ENCODE measurements at regions not wholly inside any gene's neighbourhood (a gene's known extent, or its start where the extent isn't known, plus 50 kb on each side); places are given as distances from the start of the nearest gene placed in this dataset.

- TF ChIP-seq EZH2 (IDR thresholded peaks at IDR 0.05; ENCODE audit: insufficient read depth, poor library complexity, severe bottlenecking) (no peak), EZH2phosphoT487 (IDR thresholded peaks at IDR 0.05; ENCODE audit: insufficient read depth, low read depth) (no peak)
Measured at GRCh38 chr11:116636341-116636929, 136.4 kb downstream of the BUD13 start.

Data from GM23248 (cell line).